Stomach (tissue), 8 donors: ENCODE measurements at regions not wholly inside any gene's neighbourhood (a gene's known extent, or its start where the extent isn't known, plus 50 kb on each side); places are given as distances from the start of the nearest gene placed in this dataset.

Experiments
- DNase-seq, 2 donors: peaks; one replicate each; pipeline versions ENCODE4 v3.0.0 to v3.0.0-alpha.2; 2013 to 2019
- H3K27ac ChIP-seq, 5 donors: fragments of 200-600 bp in 4 of 5; sonication (generic) in 4 of 5; one replicate each; pipeline ENCODE4 v1.5.1; 2013 to 2019; ENCODE audit warnings: mild to moderate bottlenecking in 1 of 5, moderate library complexity in 1 of 5
- H3K27me3 ChIP-seq, 3 donors: fragments of 200-600 bp; sonication (generic); one replicate each; pipeline ENCODE4 v1.5.1; 2017 to 2019; ENCODE audit warnings: mixed run types in 1 of 3
- H3K36me3 ChIP-seq, 4 donors: fragments of 200-600 bp; sonication (generic); 1 replicate in 3 of 4; 2 replicates in 1 of 4; pipeline ENCODE4 v1.5.1; 2016 to 2019
- H3K4me1 ChIP-seq, 4 donors: fragments of 200-600 bp; sonication (generic); one replicate each; pipeline ENCODE4 v1.5.1; 2016 to 2019
- H3K4me3 ChIP-seq, 4 donors: fragments of 200-600 bp; sonication (generic) in 3 of 4; one replicate each; pipeline ENCODE4 v1.5.1; 2016 to 2019; ENCODE audit warnings: mild to moderate bottlenecking in 1 of 4
- H3K9me3 ChIP-seq, 4 donors: fragments of 200-600 bp; sonication (generic); one replicate each; pipeline ENCODE4 v1.5.1; 2016 to 2019
- CTCF ChIP-seq, 7 experiments: fragments of 450-650 bp in 4 of 7; fragments of 200-600 bp in 3 of 7; sonication (generic) in 3 of 7; IDR thresholded peaks; one replicate each; pipeline ENCODE4 v1.5.1; 2016 to 2019; ENCODE audit warnings: antibody characterized with exemption in 7 of 7, control low read depth in 2 of 7, mild to moderate bottlenecking in 1 of 7
- EP300 ChIP-seq: sonication (generic); formaldehyde crosslinking; IDR thresholded peaks from one replicate; pipeline ENCODE4 v1.6.1; 2017; ENCODE audit warnings: antibody characterized with exemption
- POLR2A ChIP-seq, 4 donors: fragments of 450-650 bp; IDR thresholded peaks; one replicate each; pipeline ENCODE4 v1.6.1; 2016; ENCODE audit warnings: antibody characterized with exemption in 4 of 4, control low read depth in 2 of 4, mild to moderate bottlenecking in 1 of 4, moderate library complexity in 1 of 4
- POLR2AphosphoS5 ChIP-seq, 3 donors: sonication (generic); formaldehyde crosslinking; IDR thresholded peaks; one replicate each; pipeline ENCODE4 v1.6.1; 2016; ENCODE audit warnings: antibody characterized with exemption in 3 of 3
- WGBS, 5 donors: extraction: QIAGEN DNeasy Blood & Tissue Kit in 3 of 5; methylation state at CpG; one replicate each; pipeline versions ENCODE4 v1.1.5 to v1.1.7; 2013 to 2018; 5-methylcytosine and 5-hydroxymethylcytosine counted together
- intact Hi-C: fragments of 100-400 bp; cut with DNase I; formaldehyde crosslinking; loops from one replicate; pipeline ENCODE4 v1.15.1; 2023; ENCODE audit warnings: low total_unique reads
- donor health status: healthy with polysubstance abuse.
- donor health status: Bipolar disorder and iron deficiency.
- donor health status: healthy.

DNA sequence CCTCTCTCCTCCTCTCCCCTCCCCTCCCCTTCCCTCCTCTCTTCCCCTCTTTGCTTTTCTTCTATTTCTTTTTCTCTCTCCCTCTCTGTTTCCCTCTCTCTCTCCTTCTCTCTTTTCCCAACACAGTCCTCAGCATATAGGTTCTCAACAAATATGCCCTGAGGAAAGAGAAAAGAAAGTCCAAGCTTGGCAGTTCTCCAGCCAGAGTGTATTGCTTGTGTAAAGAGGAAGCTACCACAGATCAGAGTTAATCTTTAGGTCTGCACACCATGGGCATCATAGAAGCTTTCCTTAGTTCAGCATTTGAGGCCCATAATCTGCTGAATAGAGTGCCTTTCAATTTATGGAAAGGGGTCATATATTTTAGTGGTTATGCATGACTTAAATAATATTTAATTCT is 382.8 kb upstream of the WWC1 start:
- intact Hi-C loops, result no loop called here
- TF ChIP-seq CTCF (IDR thresholded peaks at IDR 0.05) (no peak), EP300 (no peak), POLR2A (IDR thresholded peaks at IDR 0.05) (no peak), POLR2AphosphoS5 (IDR thresholded peaks at IDR 0.05) (no peak)

GRCh38 chr5:167912941-167913665 is 378.3 kb upstream of the WWC1 start:
- no peak overlapping the region for H3K4me3 ChIP-seq
- DNase-seq, result no peak
- H3K4me1 ChIP-seq, result no peaks in the 10 kb centered on the region
- H3K36me3 ChIP-seq, result no peaks in the 10 kb centered on the region
- H3K27me3 ChIP-seq, result no peaks in the 10 kb centered on the region
- H3K9me3 ChIP-seq, result peaks cover 0 to 4% (median 0%) of the 10 kb centered on the region in 4 donors
- H3K27ac ChIP-seq, result no peak overlapping the region
- intact Hi-C loops, result no loop called here
- WGBS, 5 donors, result 47 to 54% (median 50%) methylated on average over 6 of the region's 6 CpGs
- TF ChIP-seq POLR2AphosphoS5 (IDR thresholded peaks at IDR 0.05) (no peak), EP300 (no peak), POLR2A (IDR thresholded peaks at IDR 0.05) (no peak), CTCF (IDR thresholded peaks at IDR 0.05) (no peak)

More for the DNA sequence above, 382.8 kb upstream of the WWC1 start:
- H3K9me3 ChIP-seq, result no peaks in the 10 kb centered on the region
- no peak for DNase-seq
- H3K4me3 ChIP-seq, result no peak overlapping the region
- no peak overlapping the region for H3K27ac ChIP-seq
- no peaks in the 10 kb centered on the region for H3K4me1 ChIP-seq
- H3K36me3 ChIP-seq, result no peaks in the 10 kb centered on the region
- H3K27me3 ChIP-seq, result no peaks in the 10 kb centered on the region

GRCh38 chr5:167915237-167915636 is 376.2 kb upstream of the WWC1 start:
- no peaks in the 10 kb centered on the region for H3K4me1 ChIP-seq
- intact Hi-C loops, result no loop called here

DNA sequence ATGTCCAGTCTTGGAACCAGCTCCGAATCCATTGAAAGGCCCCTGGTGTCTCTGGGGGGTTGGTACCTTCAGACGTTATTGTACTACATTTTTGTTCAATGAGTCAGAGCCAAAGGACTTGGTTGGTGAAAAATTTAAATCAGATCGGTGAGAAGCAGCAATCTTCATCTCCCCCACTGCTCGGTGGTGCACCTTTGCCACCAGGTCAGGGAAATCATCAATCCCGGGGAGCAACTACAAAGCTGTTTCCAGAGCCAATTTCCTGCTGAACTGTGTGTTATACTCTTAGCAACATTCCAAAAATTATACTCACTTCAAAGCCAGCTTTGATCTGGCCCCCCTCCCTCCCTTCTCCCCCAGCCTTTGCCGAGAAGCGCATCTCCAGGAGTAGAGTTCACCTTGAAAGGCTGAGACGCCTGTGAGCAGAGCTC is 375.2 kb upstream of the WWC1 start:
- TF ChIP-seq POLR2AphosphoS5 (IDR thresholded peaks at IDR 0.05) (no peak), POLR2A (IDR thresholded peaks at IDR 0.05) (no peak), CTCF (IDR thresholded peaks at IDR 0.05) (no peak), EP300 (no peak)
- Histone ChIP-seq H3K4me1 (no peaks in the 10 kb centered on the region), H3K27me3 (no peaks in the 10 kb centered on the region), H3K36me3 (no peaks in the 10 kb centered on the region), H3K9me3 (peaks cover 0 to 4% (median 0%) of the 10 kb centered on the region in 4 donors), H3K27ac (no peak overlapping the region), H3K4me3 (no peak overlapping the region)
- 55 to 64% (median 57%) methylated on average over 8 of the region's 8 CpGs for WGBS, 5 donors
- intact Hi-C loops, result no loop called here
- no peak for DNase-seq

More at GRCh38 chr5:167915237-167915636, 376.2 kb upstream of the WWC1 start:
- Histone ChIP-seq H3K27ac (no peak overlapping the region), H3K27me3 (no peaks in the 10 kb centered on the region), H3K9me3 (peaks cover 0 to 4% (median 0%) of the 10 kb centered on the region in 4 donors), H3K36me3 (no peaks in the 10 kb centered on the region), H3K4me3 (no peak overlapping the region)
- WGBS, 5 donors, result 67 to 81% (median 74%) methylated on average over 4 of the region's 4 CpGs
- DNase-seq, result no peak
- TF ChIP-seq POLR2A (IDR thresholded peaks at IDR 0.05), result no peak
- TF ChIP-seq EP300, result no peak
- TF ChIP-seq POLR2AphosphoS5 (IDR thresholded peaks at IDR 0.05), result no peak
- TF ChIP-seq CTCF (IDR thresholded peaks at IDR 0.05), result no peak
